Stimulated activated CD4-positive, alpha-beta T cell treated with anti-CD3 and anti-CD28 coated beads, Interleukin-4, amount 100 ng/mL, for 48 hours (primary cell): ENCODE measurements at regions not wholly inside any gene's neighbourhood (a gene's known extent, or its start where the extent isn't known, plus 50 kb on each side); places are given as distances from the start of the nearest gene placed in this dataset.

Source experiments
- DNase-seq, 2 donors: peaks; one replicate each; pipeline ENCODE4 v3.0.0-alpha.2; 2020; ENCODE audit warnings: low read depth in 2 of 2

- no peak for DNase-seq
These were observed 97.8 kb downstream of the ZNF674 start for GRCh38 chrX:46447384-46447783.

- DNase-seq: peak; percentile 69 to 80
These were observed 98.4 kb downstream of the ZNF674 start for GRCh38 chrX:46446727-46447378.

DNA sequence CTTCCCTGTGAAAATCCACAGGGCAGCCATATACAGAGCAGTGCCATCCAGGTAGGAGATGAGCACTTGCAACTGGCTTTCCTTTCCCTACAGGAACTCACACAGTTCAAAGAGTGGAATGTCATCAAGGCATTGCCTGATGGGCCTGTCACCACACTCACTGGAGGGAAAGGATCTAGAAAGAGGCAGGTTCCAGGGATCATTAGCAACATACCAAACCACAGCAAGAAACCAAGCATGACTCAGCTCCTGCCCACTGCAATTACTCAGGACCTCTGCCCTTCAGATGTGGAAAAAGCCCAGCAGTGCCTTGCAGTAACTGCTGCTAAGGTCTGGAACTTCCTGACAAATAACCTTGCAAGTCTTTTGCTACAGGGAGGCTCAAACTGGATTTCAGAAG is 101.2 kb downstream of the ZNF674 start:
- no peak for DNase-seq

DNA sequence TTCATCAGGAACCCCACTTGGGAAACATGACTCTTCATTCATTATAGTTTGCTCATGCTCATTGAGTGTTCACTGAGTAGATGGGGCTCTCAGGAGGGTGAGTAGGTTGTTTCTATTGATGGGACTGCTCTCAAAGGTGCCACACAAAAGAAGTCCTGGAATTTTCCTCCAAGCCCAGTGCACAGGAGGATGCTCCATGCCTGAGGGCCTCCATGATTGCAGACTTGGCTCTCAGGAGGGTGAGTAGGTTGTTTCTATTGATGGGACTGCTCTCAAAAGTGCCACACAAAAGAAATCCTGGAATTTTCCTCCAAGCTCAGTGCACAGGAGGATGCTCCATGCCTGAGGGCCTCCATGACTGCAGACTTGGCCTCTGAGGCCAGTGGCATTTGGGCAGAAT is 108.5 kb downstream of the ZNF674 start:
- no peak for DNase-seq

GRCh38 chrX:46433892-46434291 is 111.3 kb downstream of the ZNF674 start:
- no peak for DNase-seq

DNA sequence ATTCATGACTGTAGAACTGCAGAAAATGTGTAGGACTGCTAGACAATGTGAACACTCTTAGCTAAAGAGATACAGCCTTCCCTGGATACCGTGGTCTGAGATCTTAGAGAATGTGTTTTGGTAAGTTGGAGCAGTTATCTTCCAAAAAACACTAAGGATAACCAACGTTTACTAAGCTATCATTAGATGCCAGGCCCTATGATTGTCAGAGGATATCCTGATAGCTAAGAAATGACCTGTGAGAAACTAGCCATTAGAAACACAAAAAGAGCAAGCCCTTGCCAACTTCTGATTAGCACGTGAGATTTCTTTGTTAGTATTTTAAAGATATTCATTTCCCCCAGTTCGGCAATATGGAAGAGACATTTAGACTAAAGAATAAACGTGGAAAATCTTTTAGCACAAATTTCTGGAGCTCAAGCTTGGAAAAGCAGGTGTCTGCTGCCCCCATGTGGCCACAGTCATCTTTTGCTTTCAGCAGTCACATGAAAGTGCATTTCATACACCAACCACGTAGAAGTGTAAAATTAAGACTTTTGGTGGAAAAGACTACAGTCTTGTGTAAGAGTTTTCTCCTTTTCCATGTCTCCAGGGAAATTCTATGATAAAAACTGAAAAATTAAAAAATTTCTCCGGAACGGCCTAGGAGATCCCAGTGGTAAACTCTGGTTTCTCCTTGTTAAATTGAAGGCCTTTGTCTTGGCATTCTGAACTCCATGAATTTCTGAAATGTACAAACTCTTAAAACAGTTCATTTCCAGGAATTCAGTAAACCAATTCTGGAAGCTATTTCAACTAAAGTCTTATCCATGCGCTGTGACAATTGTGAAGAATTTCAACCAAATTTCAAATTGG is 136.4 kb downstream of the ZNF674 start:
- peak; percentile 51 to 68 for DNase-seq

GRCh38 chrX:46407753-46408130 is 137.5 kb downstream of the ZNF674 start:
- no peak for DNase-seq

GRCh38 chrX:46407036-46407752 is 138.0 kb downstream of the ZNF674 start:
- DNase-seq: no peak

- DNase-seq: no peak
These were observed 140.4 kb downstream of the ZNF674 start for GRCh38 chrX:46404774-46405173.

- no peak for DNase-seq
These were observed 144.4 kb downstream of the ZNF674 start for GRCh38 chrX:46400530-46401443.

GRCh38 chrX:46398874-46399273 is 146.3 kb downstream of the ZNF674 start:
- DNase-seq: no peak

DNA sequence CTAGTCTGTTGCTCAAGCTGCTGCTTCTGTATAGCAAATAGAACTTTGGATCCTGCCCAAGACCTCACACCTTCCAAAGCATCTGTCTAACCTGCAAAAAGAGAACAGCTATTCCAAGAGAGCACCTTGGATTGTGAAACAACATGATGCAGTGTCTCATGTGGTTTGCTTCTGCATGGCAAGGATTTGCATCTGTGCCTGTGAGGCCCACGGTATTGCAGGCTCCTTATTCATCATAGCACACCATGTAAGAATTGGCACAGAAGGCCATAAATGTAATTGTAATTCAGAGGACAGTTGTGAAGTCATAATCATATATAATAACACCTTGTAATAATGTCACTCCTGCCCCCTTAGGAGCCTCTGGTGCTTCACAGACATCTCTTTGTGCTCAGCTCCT is 147.1 kb downstream of the ZNF674 start:
- no peak for DNase-seq

- DNase-seq: no peak
These were observed 158.7 kb downstream of the ZNF674 start for GRCh38 chrX:46386511-46386910.

DNA sequence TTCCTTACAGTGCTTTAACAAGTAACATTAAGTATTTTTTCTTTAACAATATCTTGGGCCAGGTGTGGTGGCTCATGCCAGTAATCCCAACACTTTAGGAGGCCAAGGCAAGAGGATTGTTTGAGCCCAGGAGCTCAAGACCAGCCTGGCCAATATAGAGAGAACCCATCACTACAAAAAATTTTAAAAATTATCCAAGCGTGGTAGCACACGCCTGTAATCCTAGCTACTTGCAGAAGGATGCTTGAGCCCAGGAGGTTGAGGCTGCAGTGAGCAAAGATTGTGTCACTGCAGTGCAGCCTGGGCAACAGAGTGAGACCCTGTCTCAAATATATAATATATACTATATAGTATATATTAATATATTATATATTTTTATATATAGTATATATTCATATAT is 162.2 kb downstream of the ZNF674 start:
- no peak for DNase-seq

GRCh38 chrX:46382595-46382994 is 162.6 kb downstream of the ZNF674 start:
- DNase-seq: no peak

GRCh38 chrX:46381630-46382029 is 163.6 kb downstream of the ZNF674 start:
- DNase-seq: peak; percentile 6 to 10

- no peak for DNase-seq
These were observed 165.0 kb downstream of the ZNF674 start for GRCh38 chrX:46380148-46380752.

- DNase-seq: no peak
These were observed 168.9 kb downstream of the ZNF674 start for GRCh38 chrX:46376246-46376885.

DNA sequence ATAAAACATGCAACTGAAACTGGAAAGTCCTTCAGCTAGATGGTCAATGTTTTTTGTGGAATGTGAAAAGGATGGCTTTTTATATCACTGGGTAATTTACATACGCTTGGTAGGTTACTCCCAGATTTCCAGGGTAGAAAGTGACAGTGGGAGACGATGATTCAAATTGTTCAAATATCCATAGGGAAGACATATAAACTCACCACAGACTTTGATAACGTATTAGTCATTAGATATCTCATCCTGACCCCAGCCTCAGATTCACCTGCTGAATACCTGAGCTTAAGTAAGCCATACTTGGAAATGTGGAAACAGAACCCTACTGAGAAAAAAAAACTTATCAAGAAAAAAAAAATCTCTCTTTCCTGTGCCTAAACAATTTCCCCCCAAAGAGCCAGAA is 169.4 kb downstream of the ZNF674 start:
- DNase-seq: no peak

DNA sequence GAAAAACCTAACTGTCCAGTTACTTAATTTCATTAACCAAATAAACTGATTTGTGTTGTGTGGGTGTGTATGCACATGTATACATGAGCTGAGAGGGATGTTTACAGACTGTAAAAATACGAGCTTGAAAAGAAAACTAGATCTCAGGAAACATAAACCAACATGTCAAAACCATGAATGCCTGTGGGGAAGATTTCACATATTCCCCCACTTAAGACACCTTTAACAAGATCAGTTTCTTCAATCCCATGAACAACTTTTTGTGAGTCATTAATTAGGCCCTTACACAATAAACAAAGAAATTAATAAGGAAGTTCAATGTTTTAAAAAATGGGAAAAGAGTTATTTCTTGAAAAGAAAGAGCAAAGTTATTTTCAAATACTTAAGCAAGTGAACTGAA is 170.8 kb downstream of the ZNF674 start:
- no peak for DNase-seq

- DNase-seq: no peak
These were observed 177.7 kb downstream of the ZNF674 start for GRCh38 chrX:46367491-46367890.
